ENCODE measurements at regions not wholly inside any gene's neighbourhood (a gene's known extent, or its start where the extent isn't known, plus 50 kb on each side); places are given as distances from the start of the nearest gene placed in this dataset.

DNA sequence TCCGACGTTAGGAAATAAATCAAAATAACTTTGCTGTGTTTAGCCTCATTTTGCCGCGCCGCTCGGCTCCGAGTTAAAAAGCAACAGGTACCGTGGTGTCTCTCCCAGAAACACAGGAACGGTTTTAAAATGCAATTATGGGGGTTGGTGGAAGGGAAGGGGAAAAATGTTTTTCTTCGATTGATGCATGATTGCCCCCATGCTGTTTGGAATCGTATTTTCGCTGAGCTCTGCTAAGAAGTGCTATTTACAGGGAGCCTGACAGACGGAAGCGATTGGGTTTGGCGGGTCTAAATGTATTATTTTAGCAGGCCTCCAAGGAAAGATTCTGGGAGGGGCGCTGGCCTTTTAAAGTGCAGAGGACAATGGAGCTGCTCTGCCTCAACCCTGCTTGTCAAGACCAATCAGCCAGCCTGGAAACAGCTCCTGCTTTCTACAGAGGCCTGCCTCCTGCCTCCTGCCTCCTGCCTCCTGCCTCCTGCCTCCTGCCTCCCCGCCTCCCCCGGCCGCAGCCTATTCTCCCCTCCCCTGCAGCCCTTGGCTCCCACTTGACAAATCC lies 156.7 kb upstream of the TLE3 start:
- DNase-seq: no peak

DNA sequence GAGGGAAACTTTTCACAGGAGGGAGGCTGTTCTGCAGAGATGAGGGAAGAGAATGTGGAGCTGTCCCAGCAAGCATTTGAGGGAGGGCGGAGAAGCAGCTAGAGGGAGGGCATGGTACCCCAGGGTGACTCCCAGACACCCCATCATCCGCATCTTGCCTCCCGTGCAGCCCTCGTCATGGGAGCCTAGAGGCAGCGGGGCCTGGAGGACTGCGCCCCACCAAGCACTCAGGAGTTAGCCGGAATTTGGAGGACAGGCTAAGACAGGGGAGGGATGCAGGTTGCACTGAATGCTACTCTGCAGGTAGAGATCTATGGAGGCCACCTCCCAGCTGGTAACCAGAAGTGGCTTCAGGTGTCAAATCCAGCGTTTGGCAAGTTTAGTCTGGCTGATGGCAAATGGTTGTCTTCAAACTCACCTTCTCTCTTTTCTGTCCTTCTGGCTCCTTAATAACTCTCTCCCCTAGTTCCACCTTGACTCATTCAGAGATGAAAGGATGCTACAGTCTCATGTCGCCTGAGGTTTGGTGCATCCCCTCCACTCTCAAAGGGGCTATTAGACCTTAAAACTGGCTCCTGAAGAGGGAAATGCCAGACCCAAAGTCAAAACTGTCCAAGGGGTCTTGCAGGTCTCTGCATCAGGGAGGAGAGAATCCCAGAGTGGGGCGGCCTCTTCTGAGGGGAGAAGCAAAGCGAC lies 155.9 kb upstream of the TLE3 start:
- no peak for DNase-seq

DNA sequence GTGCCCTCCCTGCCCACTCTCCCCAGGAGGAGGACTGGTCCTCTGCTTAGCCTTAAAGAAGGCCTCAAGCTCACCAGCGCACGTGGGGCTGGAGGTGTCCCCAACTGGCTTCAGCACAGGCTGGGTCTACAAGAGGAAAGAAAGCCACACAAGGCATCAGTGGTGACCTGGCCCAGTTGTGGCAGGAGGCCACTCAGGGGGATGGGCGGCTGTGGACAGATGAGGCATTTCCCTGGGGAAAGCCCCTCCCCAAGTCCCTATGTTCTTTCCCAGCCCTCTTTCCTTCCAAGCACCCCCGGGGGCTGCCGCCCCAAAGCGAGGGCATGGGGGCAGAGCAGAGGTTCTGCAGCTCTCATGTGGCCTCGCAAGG lies 155.2 kb upstream of the TLE3 start:
- no peak for DNase-seq

DNA sequence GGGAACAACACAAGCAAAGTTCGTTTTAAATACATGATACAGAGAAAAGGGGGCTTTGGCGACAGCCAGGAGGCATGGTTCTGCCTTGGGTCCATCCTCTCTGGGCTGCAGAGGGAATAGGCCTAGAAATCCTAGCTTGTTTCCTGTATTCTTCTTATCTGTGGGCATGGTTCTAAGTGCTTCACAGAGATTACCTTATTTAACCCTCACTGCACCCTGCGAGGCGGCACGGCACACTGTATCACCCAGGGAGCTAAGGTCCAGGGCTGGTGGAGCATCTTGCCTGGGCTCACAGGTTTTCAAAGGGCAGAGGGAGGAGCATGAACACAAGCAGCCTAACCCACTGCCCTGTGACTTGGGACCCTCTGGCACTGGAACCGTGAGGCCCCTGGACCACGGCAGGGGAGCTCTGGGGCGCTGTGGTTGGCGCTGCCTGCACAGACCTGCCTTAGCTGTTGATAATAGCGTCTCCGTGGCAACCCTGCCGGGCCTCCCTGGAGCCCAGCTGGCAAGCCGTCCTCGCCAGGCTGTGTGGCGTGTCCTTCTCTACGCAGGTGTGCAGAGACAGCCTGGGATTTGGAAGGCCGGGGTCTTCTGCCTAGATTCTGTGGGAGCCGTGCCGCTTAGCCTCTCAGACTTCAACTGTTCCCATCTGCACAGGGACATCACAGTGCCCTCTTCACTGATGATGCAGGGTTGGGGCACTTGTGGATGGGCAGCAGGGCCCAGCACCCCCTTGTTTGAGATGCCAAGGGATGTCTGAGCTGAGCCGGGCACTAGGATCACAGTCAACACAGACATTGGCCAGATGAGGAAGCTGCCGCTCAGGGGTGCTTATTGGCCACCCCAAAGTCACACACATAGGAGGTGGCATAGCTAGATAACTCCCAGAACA lies 154.6 kb upstream of the TLE3 start:
- no peak for DNase-seq

GRCh38 chr15:70251246-70251990 lies 153.7 kb upstream of the TLE3 start:
- DNase-seq: no peak

DNA sequence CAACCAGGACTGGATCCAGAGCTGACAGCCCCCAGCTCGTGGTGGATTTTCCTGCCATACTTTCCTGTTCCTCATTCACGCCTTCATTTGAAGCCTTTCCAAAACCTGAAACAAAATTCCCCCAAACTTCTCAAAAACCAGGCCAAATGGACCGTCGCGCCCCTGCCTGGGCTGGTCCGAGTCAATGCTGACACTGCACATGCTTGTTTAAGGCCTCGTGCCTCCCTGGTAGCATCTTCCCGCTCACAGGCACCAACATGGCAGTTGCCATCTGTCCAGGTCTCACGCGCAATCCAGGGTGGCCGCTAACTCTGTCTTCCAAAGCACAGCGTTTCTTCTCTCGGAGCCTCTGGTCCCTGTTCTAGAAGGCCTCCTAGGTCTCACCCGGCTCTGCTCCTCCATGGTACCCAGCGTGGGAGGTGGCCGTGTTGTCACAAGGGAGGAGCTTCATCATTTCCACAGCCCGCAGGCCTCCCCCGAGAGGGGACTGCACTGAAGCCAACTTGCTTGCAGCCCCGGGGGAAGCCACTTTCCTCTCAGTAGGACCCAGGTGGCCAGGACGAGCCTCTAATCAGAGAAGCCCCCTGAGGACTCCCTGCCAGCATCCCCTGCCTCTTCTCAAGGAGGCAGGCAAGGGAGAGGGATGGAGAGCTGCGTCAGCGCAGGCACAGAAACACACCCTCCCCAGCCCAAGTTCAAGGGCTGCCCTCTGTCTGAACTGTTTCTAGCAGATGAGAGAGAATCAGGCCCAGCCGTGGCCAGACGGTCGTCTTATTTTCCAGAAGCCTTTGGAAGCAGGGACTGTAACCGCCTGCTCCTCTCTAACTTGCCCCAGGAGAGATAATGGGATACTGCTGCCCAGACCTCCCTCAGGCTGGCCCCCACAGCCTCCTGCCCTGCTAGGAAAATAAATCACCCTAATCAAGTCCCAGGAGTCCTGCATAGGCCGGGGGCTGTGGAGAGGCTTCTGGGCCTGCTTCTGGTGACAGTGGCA lies 152.8 kb upstream of the TLE3 start:
- DNase-seq: no peak

- no peak for DNase-seq
These were observed 151.9 kb upstream of the TLE3 start for GRCh38 chr15:70249616-70250015.

DNA sequence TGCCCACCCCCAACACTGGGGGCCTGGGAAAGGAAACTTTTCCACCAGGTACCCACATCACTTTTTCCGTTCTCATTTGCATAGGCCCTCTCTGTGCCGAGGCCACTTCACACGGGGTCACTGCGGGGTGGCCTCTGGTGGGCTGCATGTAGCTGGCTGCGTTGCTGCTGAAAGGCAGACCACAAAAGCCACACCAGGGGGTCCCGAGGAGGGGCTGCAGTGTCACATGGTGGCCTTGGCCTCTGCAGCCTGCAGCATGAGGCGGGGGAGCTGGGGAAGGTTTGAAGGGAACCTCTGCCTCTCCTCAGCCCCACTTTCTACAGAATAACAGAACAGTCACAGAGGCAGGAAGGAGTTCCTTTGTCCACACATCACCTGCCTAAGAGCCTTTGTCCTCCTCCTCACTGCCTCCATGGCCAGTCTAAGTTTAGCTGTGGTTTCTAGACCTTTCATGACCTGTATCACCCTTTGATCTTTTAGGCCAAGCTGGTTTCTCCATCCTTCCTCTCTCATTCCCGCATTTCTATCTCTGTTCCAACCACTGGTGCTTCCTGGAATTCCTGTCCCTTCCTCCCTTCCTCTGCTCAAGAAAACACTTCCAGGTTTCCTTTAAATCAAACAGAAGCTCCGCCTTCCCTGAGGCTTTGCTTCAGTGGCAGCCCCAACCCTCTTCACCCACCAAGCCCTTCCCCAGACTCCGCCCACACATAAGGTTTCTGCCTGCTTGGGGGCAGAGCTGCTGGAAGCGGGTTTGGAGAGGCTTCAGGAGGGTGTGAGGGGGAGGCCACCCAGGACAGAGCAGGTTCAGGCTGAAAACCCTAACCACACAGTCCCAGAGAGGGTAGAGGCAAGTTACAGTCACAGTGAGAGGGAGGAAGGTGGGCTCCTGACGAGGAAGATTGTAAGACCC lies 150.7 kb upstream of the TLE3 start:
- no peak for DNase-seq

- no peak for DNase-seq
These were observed 149.6 kb upstream of the TLE3 start for GRCh38 chr15:70247281-70247680.

- no peak for DNase-seq
These were observed 149.0 kb upstream of the TLE3 start for GRCh38 chr15:70246623-70247220.

- no peak for DNase-seq
These were observed 148.4 kb upstream of the TLE3 start for GRCh38 chr15:70245932-70246622.

GRCh38 chr15:70244978-70245542 lies 147.3 kb upstream of the TLE3 start:
- DNase-seq: no peak

GRCh38 chr15:70243686-70244540 lies 146.2 kb upstream of the TLE3 start:
- no peak for DNase-seq

DNA sequence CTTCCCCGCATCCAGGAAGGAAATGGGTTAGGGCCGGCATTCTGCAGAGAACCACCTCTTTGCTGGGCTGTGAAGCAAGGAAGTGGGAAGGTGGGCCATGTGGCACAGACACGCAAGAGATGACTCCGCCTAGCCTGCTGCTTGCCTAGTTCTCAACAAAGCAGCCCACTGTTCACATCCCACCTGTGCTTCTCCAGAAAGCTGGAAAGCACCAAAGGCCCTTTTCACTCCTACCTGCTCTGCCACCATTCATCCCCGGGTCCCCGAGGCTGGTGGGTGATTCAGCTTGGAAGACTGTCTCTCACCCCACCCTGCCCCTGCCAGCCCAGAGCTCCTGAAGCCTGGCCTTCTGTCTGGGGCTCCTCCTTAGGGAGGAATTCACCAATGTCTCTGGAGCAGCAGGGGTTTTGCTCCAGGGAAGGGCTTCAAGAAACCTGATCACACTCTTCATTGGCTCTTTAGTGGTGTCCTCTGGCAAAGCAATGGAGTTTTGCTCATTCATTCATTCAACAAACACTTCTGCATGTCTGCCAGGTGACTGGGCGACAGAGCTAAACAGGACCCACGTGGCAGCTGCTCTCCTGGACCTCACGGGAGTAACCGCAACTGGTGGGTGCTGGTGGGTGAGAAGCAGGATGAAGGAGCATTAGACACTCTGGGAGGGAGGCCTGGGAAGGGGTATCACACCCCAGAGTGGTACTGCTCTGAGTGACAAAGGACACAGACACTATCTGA lies 145.4 kb upstream of the TLE3 start:
- DNase-seq: no peak

- DNase-seq: no peak
These were observed 144.0 kb upstream of the TLE3 start for GRCh38 chr15:70241561-70242320.

- no peak for DNase-seq
These were observed 143.2 kb upstream of the TLE3 start for GRCh38 chr15:70240820-70241430.

- DNase-seq: no peak
These were observed 142.4 kb upstream of the TLE3 start for GRCh38 chr15:70240082-70240481.
